HepG2 (cell line): ENCODE measurements at regions not wholly inside any gene's neighbourhood (a gene's known extent, or its start where the extent isn't known, plus 50 kb on each side); places are given as distances from the start of the nearest gene placed in this dataset.

ENCODE experiments used
- CERS6 ChIP-seq: sonication (generic); formaldehyde crosslinking; IDR thresholded peaks from 2 replicates; pipeline ENCODE4 v1.5.0; 2020; ENCODE audit warnings: missing genetic modification reagents
- FOXA3 ChIP-seq: IDR thresholded peaks from 2 replicates; pipeline ENCODE4 v1.6.1; 2016; ENCODE audit warnings: missing genetic modification reagents, missing compliant biosample characterization
- GZF1 ChIP-seq: sonication (generic); formaldehyde crosslinking; IDR thresholded peaks from 2 replicates; pipeline ENCODE4 v1.5.1; 2020; ENCODE audit warnings: mild to moderate bottlenecking, missing genetic modification reagents
- HIVEP1 ChIP-seq: sonication (generic); formaldehyde crosslinking; IDR thresholded peaks from 2 replicates; pipeline ENCODE4 v1.4.0; 2020; ENCODE audit warnings: mild to moderate bottlenecking, missing genetic modification reagents
- LCORL ChIP-seq, 2 experiments: fragments of 450-650 bp in 1 of 2; sonication (generic) in 1 of 2; formaldehyde crosslinking in 1 of 2; IDR thresholded peaks; 2 replicates each; pipeline versions ENCODE4 v1.5.0 to v1.6.1; 2017 to 2020; ENCODE audit warnings: antibody characterized with exemption in 1 of 2, missing genetic modification reagents in 1 of 2
- MAZ ChIP-seq, 2 experiments: sonication (generic) in 1 of 2; formaldehyde crosslinking in 1 of 2; IDR thresholded peaks; 2 replicates each; pipeline versions ENCODE4 v1.5.0 to v1.6.1; 2012 to 2020; ENCODE audit warnings: low read depth in 2 of 2, mild to moderate bottlenecking in 2 of 2, borderline replicate concordance in 1 of 2, improper control_type of control experiment in 1 of 2, low read length in 1 of 2, missing genetic modification reagents in 1 of 2, moderate library complexity in 1 of 2
- NAIF1 ChIP-seq: sonication (generic); formaldehyde crosslinking; IDR thresholded peaks from 2 replicates; pipeline ENCODE4 v1.5.0; 2020; ENCODE audit warnings: mild to moderate bottlenecking, missing genetic modification reagents, borderline replicate concordance
- NFE2 ChIP-seq: sonication (generic); formaldehyde crosslinking; IDR thresholded peaks from 2 replicates; pipeline ENCODE4 v1.4.0; 2020; ENCODE audit warnings: missing genetic modification reagents
- POLR2AphosphoS5 ChIP-seq: IDR thresholded peaks from 2 replicates; pipeline ENCODE4 v1.6.1; 2012; ENCODE audit warnings: low read depth, low read length
- RBM39 ChIP-seq: fragments of 200-400 bp; formaldehyde crosslinking; IDR thresholded peaks from one replicate; pipeline ENCODE4 v1.6.1; 2018; ENCODE audit warnings: antibody characterized with exemption, mild to moderate bottlenecking, low read depth, low read length; ENCODE audit not compliant: poor library complexity, severe bottlenecking
- REXO4 ChIP-seq: sonication (generic); formaldehyde crosslinking; IDR thresholded peaks from 2 replicates; pipeline ENCODE4 v1.8.0; 2022; ENCODE audit warnings: missing genetic modification reagents, mild to moderate bottlenecking, borderline replicate concordance
- RFX5 ChIP-seq: IDR thresholded peaks from 2 replicates; pipeline ENCODE4 v1.6.1; 2011; ENCODE audit warnings: low read depth, low read length, improper control_type of control experiment
- SMAD1 ChIP-seq: sonication (generic); formaldehyde crosslinking; IDR thresholded peaks from 2 replicates; pipeline ENCODE4 v1.4.0; 2020; ENCODE audit warnings: missing genetic modification reagents, low read depth, mild to moderate bottlenecking, borderline replicate concordance
- ZKSCAN1 ChIP-seq: fragments of 150-350 bp; IDR thresholded peaks from 2 replicates; pipeline ENCODE4 v1.6.1; 2014; ENCODE audit warnings: low read length
- ZNF33B ChIP-seq: sonication (generic); formaldehyde crosslinking; IDR thresholded peaks from 2 replicates; pipeline ENCODE4 v1.5.1; 2020; ENCODE audit warnings: mild to moderate bottlenecking, missing genetic modification reagents
- ZNF362 ChIP-seq: sonication (generic); formaldehyde crosslinking; IDR thresholded peaks from 2 replicates; pipeline ENCODE4 v1.4.0; 2020; ENCODE audit warnings: missing genetic modification reagents, mild to moderate bottlenecking, borderline replicate concordance
- ZNF552 ChIP-seq: sonication (generic); formaldehyde crosslinking; IDR thresholded peaks from 2 replicates; pipeline ENCODE4 v1.9.0; 2022; ENCODE audit warnings: missing genetic modification reagents, mild to moderate bottlenecking, borderline replicate concordance
- ZNF589 ChIP-seq: sonication (generic); formaldehyde crosslinking; conservative IDR thresholded peaks from 2 replicates; pipeline ENCODE4 v1.8.0; 2022; ENCODE audit warnings: mild to moderate bottlenecking, moderate library complexity, missing genetic modification reagents
- ZNF678 ChIP-seq: sonication (generic); formaldehyde crosslinking; IDR thresholded peaks from 2 replicates; pipeline ENCODE4 v1.4.0; 2020; ENCODE audit warnings: mild to moderate bottlenecking, missing genetic modification reagents
- ZNF816 ChIP-seq: sonication (generic); formaldehyde crosslinking; IDR thresholded peaks from 2 replicates; pipeline ENCODE4 v1.8.0; 2022; ENCODE audit warnings: missing genetic modification reagents, mild to moderate bottlenecking, borderline replicate concordance
- TF ChIP-seq, protein P1 (sequence below): sonication (generic); formaldehyde crosslinking; IDR thresholded peaks from 2 replicates; pipeline ENCODE4 v1.8.0; 2022; ENCODE audit warnings: missing genetic modification reagents, mild to moderate bottlenecking, inconsistent platforms, borderline replicate concordance
- TF ChIP-seq, protein P2 (sequence below): IDR thresholded peaks from 2 replicates; pipeline ENCODE4 v1.6.1; 2016; ENCODE audit warnings: missing biosample characterization, missing genetic modification reagents, low read depth
- TF ChIP-seq, protein P3 (sequence below): sonication (generic); formaldehyde crosslinking; IDR thresholded peaks from 2 replicates; pipeline ENCODE4 v1.5.0; 2020; ENCODE audit warnings: mild to moderate bottlenecking, missing genetic modification reagents, borderline replicate concordance

GRCh38 chr7:54864663-54865062 is 105.7 kb upstream of the SEC61G start (continued):
- no peak for TF ChIP-seq CERS6 (CRISPR knock-in tag)
- TF ChIP-seq ZKSCAN1: no peak
- no peak for TF ChIP-seq NFE2 (CRISPR knock-in tag)
- TF ChIP-seq MAZ (IDR thresholded peaks at IDR 0.05; ENCODE audit: borderline replicate concordance, low read depth, low read length): no peak
- no peak for TF ChIP-seq MAZ (CRISPR knock-in tag; IDR thresholded peaks at IDR 0.05; ENCODE audit: low read depth)
- no peak for TF ChIP-seq ZNF552 (CRISPR knock-in tag)
- TF ChIP-seq LCORL (IDR thresholded peaks at IDR 0.05): no peak
- no peak for TF ChIP-seq LCORL (CRISPR knock-in tag; IDR thresholded peaks at IDR 0.05)
- no peak for TF ChIP-seq ZNF33B (CRISPR knock-in tag)
- no peak for TF ChIP-seq ZNF678 (CRISPR knock-in tag)
- TF ChIP-seq, protein P1, sequence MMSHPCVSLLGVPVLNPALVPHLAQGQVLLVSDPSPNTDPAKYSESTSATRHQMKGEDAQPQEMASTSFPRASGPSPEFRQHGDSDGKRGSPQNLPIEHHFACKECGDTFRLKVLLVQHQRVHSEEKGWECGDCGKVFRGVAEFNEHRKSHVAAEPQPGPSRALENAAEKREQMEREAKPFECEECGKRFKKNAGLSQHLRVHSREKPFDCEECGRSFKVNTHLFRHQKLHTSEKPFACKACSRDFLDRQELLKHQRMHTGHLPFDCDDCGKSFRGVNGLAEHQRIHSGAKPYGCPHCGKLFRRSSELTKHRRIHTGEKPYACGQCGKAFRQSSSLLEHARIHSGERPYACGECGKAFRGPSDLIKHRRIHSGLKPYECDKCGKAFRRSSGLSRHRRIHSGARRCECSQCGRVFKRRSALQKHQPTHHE: no peak
- TF ChIP-seq, protein P2, sequence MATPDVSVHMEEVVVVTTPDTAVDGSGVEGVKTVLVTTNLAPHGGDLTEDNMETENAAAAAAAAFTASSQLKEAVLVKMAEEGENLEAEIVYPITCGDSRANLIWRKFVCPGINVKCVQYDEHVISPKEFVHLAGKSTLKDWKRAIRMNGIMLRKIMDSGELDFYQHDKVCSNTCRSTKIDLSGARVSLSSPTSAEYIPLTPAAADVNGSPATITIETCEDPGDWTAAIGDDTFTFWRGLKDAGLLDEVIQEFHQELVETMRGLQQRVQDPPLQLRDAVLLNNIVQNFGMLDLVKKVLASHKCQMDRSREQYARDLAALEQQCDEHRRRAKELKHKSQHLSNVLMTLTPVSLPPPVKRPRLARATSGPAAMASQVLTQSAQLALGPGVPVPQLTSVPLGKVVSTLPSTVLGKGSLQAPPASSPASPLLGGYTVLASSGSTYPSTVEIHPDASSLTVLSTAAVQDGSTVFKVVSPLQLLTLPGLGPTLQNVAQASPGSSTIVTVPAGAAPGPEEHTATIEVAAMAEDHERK (CRISPR knock-in tag): no peak
- TF ChIP-seq, protein P3, sequence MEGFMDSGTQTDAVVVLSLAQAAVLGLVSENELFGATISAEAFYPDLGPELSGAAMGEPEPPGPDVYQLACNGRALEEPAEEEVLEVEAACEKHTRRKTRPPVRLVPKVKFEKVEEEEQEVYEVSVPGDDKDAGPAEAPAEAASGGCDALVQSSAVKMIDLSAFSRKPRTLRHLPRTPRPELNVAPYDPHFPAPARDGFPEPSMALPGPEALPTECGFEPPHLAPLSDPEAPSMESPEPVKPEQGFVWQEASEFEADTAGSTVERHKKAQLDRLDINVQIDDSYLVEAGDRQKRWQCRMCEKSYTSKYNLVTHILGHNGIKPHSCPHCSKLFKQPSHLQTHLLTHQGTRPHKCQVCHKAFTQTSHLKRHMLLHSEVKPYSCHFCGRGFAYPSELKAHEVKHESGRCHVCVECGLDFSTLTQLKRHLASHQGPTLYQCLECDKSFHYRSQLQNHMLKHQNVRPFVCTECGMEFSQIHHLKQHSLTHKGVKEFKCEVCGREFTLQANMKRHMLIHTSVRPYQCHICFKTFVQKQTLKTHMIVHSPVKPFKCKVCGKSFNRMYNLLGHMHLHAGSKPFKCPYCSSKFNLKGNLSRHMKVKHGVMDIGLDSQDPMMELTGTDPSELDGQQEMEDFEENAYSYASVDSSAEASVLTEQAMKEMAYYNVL: no peak
- no peak for TF ChIP-seq GZF1 (CRISPR knock-in tag)
- no peak for TF ChIP-seq RBM39
- TF ChIP-seq SMAD1: no peak
- TF ChIP-seq FOXA3 (CRISPR knock-in tag): peak; percentile 94
- no peak for TF ChIP-seq POLR2AphosphoS5
- TF ChIP-seq ZNF589 (CRISPR knock-in tag): no peak
- TF ChIP-seq NAIF1: no peak
- TF ChIP-seq HIVEP1: no peak
- TF ChIP-seq RFX5: no peak
- TF ChIP-seq ZNF816 (CRISPR knock-in tag): 0 out of 2 replicates have a peak, but pooled peaks have one; percentile 10
- TF ChIP-seq ZNF362: no peak
- no peak for TF ChIP-seq REXO4 (CRISPR knock-in tag)
